ENCODE measurements at regions not wholly inside any gene's neighbourhood (a gene's known extent, or its start where the extent isn't known, plus 50 kb on each side); places are given as distances from the start of the nearest gene placed in this dataset.

GRCh38 chr12:125528281-125528680 lies 463.0 kb downstream of the AACS start:
- no peak for DNase-seq
- peaks cover 2% of the 10 kb centered on the region; the same call in 1 of the 2 replicates for H3K27me3 Mint-ChIP-seq (ENCODE audit: insufficient read depth)
- no peaks in the 10 kb centered on the region for H3K36me3 Mint-ChIP-seq (ENCODE audit: low read depth)
- no peak overlapping the region for H3K4me3 Mint-ChIP-seq
- no peak overlapping the region for H3K27ac Mint-ChIP-seq
- peaks cover 62% of the 10 kb centered on the region for H3K9me3 Mint-ChIP-seq
- TF ChIP-seq CTCF (IDR thresholded peaks at IDR 0.05) = no peak
- H3K4me1 Mint-ChIP-seq (ENCODE audit: low read depth) = no peaks in the 10 kb centered on the region

GRCh38 chr12:125530201-125530600 lies 465.0 kb downstream of the AACS start:
- Mint-ChIP-seq H3K27me3 (ENCODE audit: insufficient read depth) (no peaks in the 10 kb centered on the region), H3K4me3 (no peak overlapping the region), H3K4me1 (ENCODE audit: low read depth) (no peaks in the 10 kb centered on the region), H3K36me3 (ENCODE audit: low read depth) (no peaks in the 10 kb centered on the region), H3K9me3 (peaks cover 43% of the 10 kb centered on the region), H3K27ac (no peak overlapping the region)
- no peak for DNase-seq
- no peak for TF ChIP-seq CTCF (IDR thresholded peaks at IDR 0.05)

- TF ChIP-seq CTCF (IDR thresholded peaks at IDR 0.05) = no peak
- no peak overlapping the region for H3K27ac Mint-ChIP-seq
- no peaks in the 10 kb centered on the region for H3K27me3 Mint-ChIP-seq (ENCODE audit: insufficient read depth)
- H3K9me3 Mint-ChIP-seq = peaks cover 39% of the 10 kb centered on the region
- no peak for DNase-seq
- H3K36me3 Mint-ChIP-seq (ENCODE audit: low read depth) = no peaks in the 10 kb centered on the region
- H3K4me3 Mint-ChIP-seq = no peak overlapping the region
- H3K4me1 Mint-ChIP-seq (ENCODE audit: low read depth) = no peaks in the 10 kb centered on the region
Measured at GRCh38 chr12:125530876-125531275, 465.6 kb downstream of the AACS start.

- no peak overlapping the region for H3K4me3 Mint-ChIP-seq
- no peak for DNase-seq
- TF ChIP-seq CTCF (IDR thresholded peaks at IDR 0.05) = no peak
- no peak overlapping the region for H3K27ac Mint-ChIP-seq
- H3K36me3 Mint-ChIP-seq (ENCODE audit: low read depth) = no peaks in the 10 kb centered on the region
- no peaks in the 10 kb centered on the region for H3K4me1 Mint-ChIP-seq (ENCODE audit: low read depth)
- peaks cover 32% of the 10 kb centered on the region for H3K9me3 Mint-ChIP-seq
- H3K27me3 Mint-ChIP-seq (ENCODE audit: insufficient read depth) = no peaks in the 10 kb centered on the region
Measured at GRCh38 chr12:125531574-125531973, 466.3 kb downstream of the AACS start.

GRCh38 chr12:125533434-125534029 lies 468.3 kb downstream of the AACS start:
- Mint-ChIP-seq H3K27ac (no peak overlapping the region), H3K4me1 (ENCODE audit: low read depth) (no peaks in the 10 kb centered on the region), H3K4me3 (no peak overlapping the region), H3K36me3 (ENCODE audit: low read depth) (no peaks in the 10 kb centered on the region), H3K9me3 (peaks cover 29% of the 10 kb centered on the region), H3K27me3 (ENCODE audit: insufficient read depth) (no peaks in the 10 kb centered on the region)
- DNase-seq = no peak
- peak; percentile 51; the same call in 1 of the 2 replicates for TF ChIP-seq CTCF (IDR thresholded peaks at IDR 0.05)
